ENCODE measurements at regions not wholly inside any gene's neighbourhood (a gene's known extent, or its start where the extent isn't known, plus 50 kb on each side); places are given as distances from the start of the nearest gene placed in this dataset.

DNA sequence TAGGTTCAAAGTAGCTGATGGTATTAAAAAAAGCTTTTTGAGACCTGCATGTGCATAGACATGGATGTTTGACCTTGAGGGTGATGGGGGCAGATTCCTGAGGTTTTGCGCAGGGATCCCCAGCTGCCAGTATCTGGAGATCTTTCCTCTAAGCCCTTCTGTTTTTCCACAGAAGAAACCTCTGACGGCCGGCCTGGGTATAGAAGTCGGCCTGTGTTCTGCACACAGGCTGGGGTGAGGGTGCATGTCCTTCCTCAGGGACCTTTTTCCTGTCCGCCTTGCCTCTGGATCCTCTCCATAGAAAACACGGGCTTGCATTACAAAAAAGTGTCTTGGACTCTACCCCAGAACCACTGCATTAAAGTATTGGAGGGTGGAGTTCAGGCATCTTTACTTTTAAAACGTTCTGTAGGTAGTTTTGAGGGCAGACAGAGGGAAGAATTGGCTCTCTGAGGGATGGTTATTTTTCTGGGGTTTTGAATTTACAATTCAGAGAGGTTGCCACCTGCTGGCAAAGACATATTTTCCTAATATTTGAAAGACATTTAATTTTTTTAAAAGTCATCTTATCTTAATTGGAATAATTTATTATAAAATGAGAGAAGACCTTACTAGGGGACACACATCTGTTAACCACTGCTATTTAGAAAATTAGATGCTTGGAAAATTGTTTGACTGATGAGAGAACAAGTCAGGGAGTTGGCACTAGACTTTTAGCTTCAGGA, 350.6 kb downstream of the DCDC2C start:
- TF ChIP-seq, protein P1, sequence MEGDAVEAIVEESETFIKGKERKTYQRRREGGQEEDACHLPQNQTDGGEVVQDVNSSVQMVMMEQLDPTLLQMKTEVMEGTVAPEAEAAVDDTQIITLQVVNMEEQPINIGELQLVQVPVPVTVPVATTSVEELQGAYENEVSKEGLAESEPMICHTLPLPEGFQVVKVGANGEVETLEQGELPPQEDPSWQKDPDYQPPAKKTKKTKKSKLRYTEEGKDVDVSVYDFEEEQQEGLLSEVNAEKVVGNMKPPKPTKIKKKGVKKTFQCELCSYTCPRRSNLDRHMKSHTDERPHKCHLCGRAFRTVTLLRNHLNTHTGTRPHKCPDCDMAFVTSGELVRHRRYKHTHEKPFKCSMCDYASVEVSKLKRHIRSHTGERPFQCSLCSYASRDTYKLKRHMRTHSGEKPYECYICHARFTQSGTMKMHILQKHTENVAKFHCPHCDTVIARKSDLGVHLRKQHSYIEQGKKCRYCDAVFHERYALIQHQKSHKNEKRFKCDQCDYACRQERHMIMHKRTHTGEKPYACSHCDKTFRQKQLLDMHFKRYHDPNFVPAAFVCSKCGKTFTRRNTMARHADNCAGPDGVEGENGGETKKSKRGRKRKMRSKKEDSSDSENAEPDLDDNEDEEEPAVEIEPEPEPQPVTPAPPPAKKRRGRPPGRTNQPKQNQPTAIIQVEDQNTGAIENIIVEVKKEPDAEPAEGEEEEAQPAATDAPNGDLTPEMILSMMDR (IDR thresholded peaks at IDR 0.05; ENCODE audit: insufficient read depth, low read length, poor library complexity, severe bottlenecking), result no peak
- TF ChIP-seq EZH2phosphoT487 (conservative IDR thresholded peaks at IDR 0.05; ENCODE audit: low read length), result no peak
